ENCODE measurements at regions not wholly inside any gene's neighbourhood (a gene's known extent, or its start where the extent isn't known, plus 50 kb on each side); places are given as distances from the start of the nearest gene placed in this dataset.

DNA sequence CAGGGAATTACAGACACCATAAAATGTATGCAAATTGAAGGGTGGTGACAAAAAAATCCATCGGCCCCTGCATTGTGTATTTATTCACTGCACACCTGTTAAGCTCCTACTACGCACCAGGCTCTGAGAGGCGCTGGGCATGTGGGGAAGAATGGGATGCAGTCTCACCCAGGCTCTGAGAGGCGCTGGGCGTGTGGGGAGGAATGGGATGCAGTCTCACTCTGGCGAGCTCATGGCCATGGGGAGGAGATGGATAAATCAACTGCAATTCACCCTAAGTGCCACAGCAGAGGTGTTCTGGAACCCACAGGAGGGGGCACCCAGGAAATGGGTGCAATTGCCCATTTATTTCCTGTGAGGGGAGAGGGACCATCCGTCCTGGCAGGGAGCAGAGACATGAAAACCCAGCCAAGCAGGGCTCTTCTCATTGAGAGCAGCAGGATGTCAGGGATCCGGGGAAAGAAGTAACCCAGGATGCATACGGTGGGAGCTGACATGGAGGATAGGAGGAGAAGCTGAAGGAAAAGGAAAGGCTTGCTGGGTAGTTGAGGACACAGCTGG lies 798.7 kb downstream of the TBC1D22A start:
- TF ChIP-seq, protein P1, sequence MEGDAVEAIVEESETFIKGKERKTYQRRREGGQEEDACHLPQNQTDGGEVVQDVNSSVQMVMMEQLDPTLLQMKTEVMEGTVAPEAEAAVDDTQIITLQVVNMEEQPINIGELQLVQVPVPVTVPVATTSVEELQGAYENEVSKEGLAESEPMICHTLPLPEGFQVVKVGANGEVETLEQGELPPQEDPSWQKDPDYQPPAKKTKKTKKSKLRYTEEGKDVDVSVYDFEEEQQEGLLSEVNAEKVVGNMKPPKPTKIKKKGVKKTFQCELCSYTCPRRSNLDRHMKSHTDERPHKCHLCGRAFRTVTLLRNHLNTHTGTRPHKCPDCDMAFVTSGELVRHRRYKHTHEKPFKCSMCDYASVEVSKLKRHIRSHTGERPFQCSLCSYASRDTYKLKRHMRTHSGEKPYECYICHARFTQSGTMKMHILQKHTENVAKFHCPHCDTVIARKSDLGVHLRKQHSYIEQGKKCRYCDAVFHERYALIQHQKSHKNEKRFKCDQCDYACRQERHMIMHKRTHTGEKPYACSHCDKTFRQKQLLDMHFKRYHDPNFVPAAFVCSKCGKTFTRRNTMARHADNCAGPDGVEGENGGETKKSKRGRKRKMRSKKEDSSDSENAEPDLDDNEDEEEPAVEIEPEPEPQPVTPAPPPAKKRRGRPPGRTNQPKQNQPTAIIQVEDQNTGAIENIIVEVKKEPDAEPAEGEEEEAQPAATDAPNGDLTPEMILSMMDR (IDR thresholded peaks at IDR 0.05) = no peak
- TF ChIP-seq POLR2A (IDR thresholded peaks at IDR 0.05) = no peak

Data from esophagus squamous epithelium (tissue), 4 donors.